ENCODE measurements at regions not wholly inside any gene's neighbourhood (a gene's known extent, or its start where the extent isn't known, plus 50 kb on each side); places are given as distances from the start of the nearest gene placed in this dataset.
"Not testable (repeated sequence)": the region's sequence is repeated elsewhere in the genome, so short reads cannot be mapped to it uniquely, and the experiment has no call there.

GRCh38 chr19:14297883-14298576 lies 83.2 kb upstream of the ADGRE5 start:
- H2AK5ac ChIP-seq (ENCODE audit: low read depth, low read length); H4K91ac ChIP-seq (replicated peaks; ENCODE audit: insufficient read length, low read length); H4K8ac ChIP-seq (ENCODE audit: extremely low read depth, insufficient read depth, low read length); H3K4me2 ChIP-seq (ENCODE audit: insufficient read depth in 1 of 2, low read depth in 2 of 2, low read length in 2 of 2); H3K56ac ChIP-seq (replicated peaks; ENCODE audit: insufficient read length, low read depth, low read length); H3K14ac ChIP-seq (ENCODE audit: insufficient read length); H3K4me3 ChIP-seq (ENCODE audit: extremely low read depth in 1 of 4, insufficient read depth in 2 of 4, low read depth in 3 of 4, low read length in 4 of 4); H3K27me3 ChIP-seq (replicated peaks in 1 of 4; ENCODE audit: control insufficient read depth in 3 of 4, extremely low read depth in 1 of 4, insufficient read depth in 3 of 4, low read length in 3 of 4); DNase-seq (ENCODE audit: low read depth in 1 of 2, low spot score in 2 of 2); H4K5ac ChIP-seq (ENCODE audit: insufficient read length, low read depth, low read length); H3K23ac ChIP-seq (ENCODE audit: insufficient read length); H3K27ac ChIP-seq (ENCODE audit: low read depth, low read length); H2BK15ac ChIP-seq (ENCODE audit: low read length); FAIRE-seq; H3K4me1 ChIP-seq (replicated peaks in 1 of 4; ENCODE audit: control insufficient read depth in 3 of 4, insufficient read depth in 4 of 4, low read length in 3 of 4); H3K79me1 ChIP-seq (ENCODE audit: low read depth, low read length); H3K4ac ChIP-seq (replicated peaks; ENCODE audit: insufficient read length, low read depth, low read length); H4K20me1 ChIP-seq (replicated peaks in 1 of 2; ENCODE audit: control insufficient read depth in 1 of 2, insufficient read depth in 2 of 2, low read length in 2 of 2); H2BK20ac ChIP-seq (ENCODE audit: low read length); H3K79me2 ChIP-seq (ENCODE audit: control insufficient read depth in 1 of 2, insufficient read depth in 2 of 2, low read length in 2 of 2); H2BK12ac ChIP-seq (ENCODE audit: low read depth, low read length); CTCF ChIA-PET (ENCODE audit: partially characterized antibody); H2AFZ ChIP-seq (ENCODE audit: low read length); H2BK5ac ChIP-seq (ENCODE audit: low read depth, low read length); H3K18ac ChIP-seq (ENCODE audit: extremely low read depth, low read length); H3K9me3 ChIP-seq (ENCODE audit: insufficient read depth in 2 of 2, low read depth in 1 of 2, low read length in 1 of 2); H3K9ac ChIP-seq (replicated peaks in 1 of 4; ENCODE audit: extremely low read depth in 1 of 4, low read depth in 3 of 4, low read length in 3 of 4); H3K36me3 ChIP-seq (ENCODE audit: control insufficient read depth in 2 of 4, insufficient read depth in 4 of 4, low read length in 3 of 4); H2BK120ac ChIP-seq (replicated peaks; ENCODE audit: low read depth, low read length); H3K23me2 ChIP-seq (ENCODE audit: low read depth, low read length): not testable (repeated sequence)
- POLR2A ChIA-PET (ENCODE audit: partially characterized antibody): interaction anchor here (1.2 kb wide), 1 partner anchor 66 kb away, joined by 3 read pairs; no protein-coding TSS in a partner anchor
- WGBS, 2 experiments (ENCODE audit: extremely low coverage in 1 of 2, insufficient coverage in 1 of 2, insufficient read length in 1 of 2, insufficient replicate concordance in 2 of 2, low coverage in 1 of 2, low lambda C conversion rate in 2 of 2, missing lambda C conversion rate in 1 of 2): 76% methylated on average over 11 of the region's 14 CpGs; no CpG with 5 or more reads in 1 of the 2 experiments
- peak; percentile 91; the same call in 1 of the 2 replicates for TF ChIP-seq KDM1A (IDR thresholded peaks at IDR 0.05; ENCODE audit: borderline replicate concordance, low read length)

Data from H1 (cell line).